CD4-positive, alpha-beta T cell (primary cell): ENCODE measurements at regions not wholly inside any gene's neighbourhood (a gene's known extent, or its start where the extent isn't known, plus 50 kb on each side); places are given as distances from the start of the nearest gene placed in this dataset.

ENCODE experiments used
- ATAC-seq: fragments of 200-7000 bp; cut with Tn5 transposase; one replicate; pipeline ENCODE4 v1.10.0; 2022; ENCODE audit warnings: mild to moderate bottlenecking; ENCODE audit not compliant: poor library complexity
- CTCF ChIA-PET: fragments of 350-600 bp; sonication (Branson Sonifier 250); formaldehyde crosslinking; loops from one replicate; lab custom pipeline; 2021; ENCODE audit warnings: antibody characterized with exemption, inconsistent platforms; lab: Charles Lee
- POLR2A ChIA-PET: fragments of 350-600 bp; sonication (Branson Sonifier 250); formaldehyde crosslinking; loops from one replicate; lab custom pipeline; 2021; ENCODE audit warnings: antibody characterized with exemption, inconsistent platforms; lab: Charles Lee
- DNase-seq, 14 experiments: peaks; one replicate each; pipeline ENCODE4 v3.0.0-alpha.2; 2013 to 2020; ENCODE audit warnings: mixed read lengths in 2 of 14
- H3K27ac ChIP-seq, 2 donors: one replicate each; pipeline versions ENCODE4 v1.5.1 to v1.7.0; 2013; ENCODE audit warnings: low read length in 2 of 2, low read depth in 1 of 2, mild to moderate bottlenecking in 1 of 2
- H3K27me3 ChIP-seq, 2 experiments: 1 replicate in 1 of 2; 2 replicates in 1 of 2; pipeline versions ENCODE4 v1.6.1 to v1.7.0; 2013; ENCODE audit warnings: low read length in 2 of 2, control low read depth in 1 of 2, mild to moderate bottlenecking in 1 of 2, moderate library complexity in 1 of 2; ENCODE audit not compliant: insufficient read depth in 2 of 2, control insufficient read depth in 1 of 2
- H3K36me3 ChIP-seq: one replicate; pipeline ENCODE4 v1.6.1; 2013; ENCODE audit warnings: low read length, control low read depth; ENCODE audit not compliant: insufficient read depth
- H3K4me1 ChIP-seq: one replicate; pipeline ENCODE4 v1.6.1; 2013; ENCODE audit warnings: low read length, control low read depth; ENCODE audit not compliant: insufficient read depth
- H3K4me3 ChIP-seq: one replicate; pipeline ENCODE4 v1.5.1; 2013; ENCODE audit warnings: mild to moderate bottlenecking, low read length, moderate library complexity
- H3K9me3 ChIP-seq, 2 experiments: 1 replicate in 1 of 2; 2 replicates in 1 of 2; pipeline versions ENCODE4 v1.6.1 to v1.7.0; 2013; ENCODE audit warnings: low read length in 2 of 2, mild to moderate bottlenecking in 2 of 2, control low read depth in 1 of 2, moderate library complexity in 1 of 2; ENCODE audit not compliant: control insufficient read depth in 1 of 2, insufficient read depth in 1 of 2
- H3K27ac Mint-ChIP-seq: one replicate; pipeline ENCODE4 v1.8.0; 2020; ENCODE audit warnings: mixed read lengths
- H3K27me3 Mint-ChIP-seq: one replicate; pipeline ENCODE4 v1.8.0; 2021; ENCODE audit warnings: mixed read lengths
- H3K36me3 Mint-ChIP-seq: one replicate; pipeline ENCODE4 v1.8.0; 2021; ENCODE audit warnings: low read depth, mixed read lengths
- H3K4me1 Mint-ChIP-seq: one replicate; pipeline ENCODE4 v1.8.0; 2021; ENCODE audit warnings: low read depth, mixed read lengths
- H3K4me3 Mint-ChIP-seq: one replicate; pipeline ENCODE4 v1.8.0; 2020; ENCODE audit warnings: mild to moderate bottlenecking, mixed read lengths
- H3K9me3 Mint-ChIP-seq: one replicate; pipeline ENCODE4 v1.8.0; 2020; ENCODE audit warnings: mixed read lengths
- CTCF ChIP-seq: fragments of 200-600 bp; IDR thresholded peaks from one replicate; pipeline ENCODE4 v1.8.0; 2022; ENCODE audit warnings: antibody characterized with exemption, mild to moderate bottlenecking
- intact Hi-C, 2 experiments: fragments of 100-400 bp; cut with DNase I in 1 of 2; cut with micrococcal nuclease in 1 of 2; formaldehyde crosslinking; loops; one replicate each; pipeline versions ENCODE4 v1.15.1 to v1.9.0; 2023 to 2025; cut with DNase I, micrococcal nuclease

DNA sequence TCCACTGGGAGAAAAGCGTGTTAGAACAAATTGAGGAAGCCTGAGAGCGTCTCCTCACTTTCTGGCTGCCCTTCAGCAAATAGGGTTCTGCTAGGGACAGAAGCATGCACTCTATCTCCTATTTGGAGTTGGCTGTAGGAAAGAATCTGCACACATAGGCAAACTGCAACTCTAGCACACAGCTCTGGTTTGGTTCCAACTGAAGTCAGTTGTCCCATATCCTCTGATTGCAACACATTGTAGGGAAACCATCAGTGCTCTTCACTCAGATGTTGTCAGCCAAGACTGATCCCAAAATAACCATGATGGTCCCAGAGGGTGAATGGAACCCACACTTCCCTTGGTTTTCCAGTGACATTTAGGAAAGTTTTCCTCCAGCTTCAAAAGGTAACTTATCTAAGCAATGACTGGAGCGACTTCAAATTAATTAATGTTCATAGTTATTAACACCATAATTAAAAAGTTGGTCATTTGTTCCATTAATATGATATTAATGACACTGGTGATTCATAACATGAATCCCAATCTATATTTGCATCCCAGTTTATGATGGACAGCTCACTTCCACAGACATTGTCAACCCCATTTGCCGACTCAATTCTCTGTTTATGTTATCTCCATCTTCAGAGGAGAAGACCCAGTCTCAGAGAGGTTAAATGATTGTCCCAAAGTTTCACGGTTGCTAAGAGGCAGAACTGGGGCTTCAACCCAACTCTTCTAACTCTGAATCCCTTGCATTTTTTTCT is 136.7 kb upstream of the ZNF462 start:
- Histone ChIP-seq H3K27me3 (no peaks in the 10 kb centered on the region), H3K4me1 (no peaks in the 10 kb centered on the region), H3K4me3 (no peak overlapping the region), H3K9me3 (no peaks in the 10 kb centered on the region), H3K36me3 (no peaks in the 10 kb centered on the region), H3K27ac (no peak overlapping the region)
- TF ChIP-seq CTCF, result no peak
- H3K4me1 Mint-ChIP-seq, result no peaks in the 10 kb centered on the region
- H3K27me3 Mint-ChIP-seq, result peaks cover 4% of the 10 kb centered on the region
- H3K9me3 Mint-ChIP-seq, result no peaks in the 10 kb centered on the region
- H3K4me3 Mint-ChIP-seq, result no peak overlapping the region
- H3K36me3 Mint-ChIP-seq, result no peaks in the 10 kb centered on the region
- no peak overlapping the region for H3K27ac Mint-ChIP-seq
- ChIA-PET CTCF (no interaction called here), POLR2A (no interaction called here)
- ATAC-seq (no peak), DNase-seq (no peak)
- intact Hi-C loops, result no loop called here

GRCh38 chr9:106727969-106728368 is 135.0 kb upstream of the ZNF462 start:
- H3K27ac Mint-ChIP-seq, result no peak overlapping the region
- H3K9me3 Mint-ChIP-seq, result no peaks in the 10 kb centered on the region
- Histone ChIP-seq H3K27ac (no peak overlapping the region), H3K4me3 (no peak overlapping the region), H3K4me1 (no peaks in the 10 kb centered on the region), H3K9me3 (no peaks in the 10 kb centered on the region), H3K36me3 (no peaks in the 10 kb centered on the region), H3K27me3 (no peaks in the 10 kb centered on the region)
- ChIA-PET POLR2A (no interaction called here), CTCF (no interaction called here)
- no peaks in the 10 kb centered on the region for H3K27me3 Mint-ChIP-seq
- H3K4me1 Mint-ChIP-seq, result no peaks in the 10 kb centered on the region
- intact Hi-C loops, result no loop called here
- no peak for TF ChIP-seq CTCF
- no peaks in the 10 kb centered on the region for H3K36me3 Mint-ChIP-seq
- no peak overlapping the region for H3K4me3 Mint-ChIP-seq
- no peak for ATAC-seq
- no peak for DNase-seq

DNA sequence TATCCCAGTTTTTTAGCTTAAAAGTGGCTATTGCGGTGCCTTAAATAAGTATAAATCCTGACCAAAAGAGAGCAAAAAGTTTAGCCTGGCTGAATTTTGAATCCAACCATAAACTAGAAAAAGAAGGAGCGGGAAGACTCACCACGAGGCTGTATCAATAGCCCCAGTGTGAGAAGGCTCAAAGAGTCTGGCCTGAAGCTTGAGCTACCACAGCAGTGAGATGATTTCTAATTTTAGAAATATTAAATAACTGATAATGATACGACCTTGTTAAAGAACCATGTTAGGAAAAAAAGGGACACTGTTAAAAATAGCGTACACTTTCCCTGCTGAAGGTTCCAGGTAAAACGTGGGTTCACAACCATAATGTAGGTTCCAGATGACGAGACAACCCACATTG is 134.1 kb upstream of the ZNF462 start:
- intact Hi-C loops, result no loop called here
- H3K27me3 Mint-ChIP-seq, result no peaks in the 10 kb centered on the region
- H3K9me3 ChIP-seq, result no peaks in the 10 kb centered on the region
- H3K4me3 Mint-ChIP-seq, result no peak overlapping the region
- TF ChIP-seq CTCF, result no peak
- H3K9me3 Mint-ChIP-seq, result peaks cover 4% of the 10 kb centered on the region
- H3K36me3 Mint-ChIP-seq, result no peaks in the 10 kb centered on the region
- DNase-seq (no peak), ATAC-seq (no peak)
- H3K4me3 ChIP-seq, result no peak overlapping the region
- no peaks in the 10 kb centered on the region for H3K4me1 Mint-ChIP-seq
- no peaks in the 10 kb centered on the region for H3K4me1 ChIP-seq
- ChIA-PET POLR2A (no interaction called here), CTCF (no interaction called here)
- H3K27ac Mint-ChIP-seq, result no peak overlapping the region
- no peaks in the 10 kb centered on the region for H3K27me3 ChIP-seq
- H3K36me3 ChIP-seq, result no peaks in the 10 kb centered on the region
- H3K27ac ChIP-seq, result no peak overlapping the region
